H1 (cell line): ENCODE measurements at regions not wholly inside any gene's neighbourhood (a gene's known extent, or its start where the extent isn't known, plus 50 kb on each side); places are given as distances from the start of the nearest gene placed in this dataset.

ENCODE experiments used
- CTCF ChIA-PET: fragments of 300-600 bp; sonication (Branson Sonifier 250); formaldehyde crosslinking; loops from one replicate; lab custom pipeline; 2021; ENCODE audit not compliant: partially characterized antibody; lab: Charles Lee
- POLR2A ChIA-PET: fragments of 300-600 bp; sonication (Branson Sonifier 250); formaldehyde crosslinking; loops from one replicate; lab custom pipeline; 2021; ENCODE audit warnings: inconsistent platforms; ENCODE audit not compliant: partially characterized antibody; lab: Charles Lee
- DNase-seq, 2 experiments: peaks; one replicate each; pipeline versions ENCODE4 v3.0.0 to v3.0.0-alpha.2; 2010 to 2022; ENCODE audit warnings: low spot score in 2 of 2, low read depth in 1 of 2, mixed read lengths in 1 of 2
- FAIRE-seq: peaks from 2 replicates; lab custom pipeline; 2011; peaks lifted over from hg19 to GRCh38; lab: Jason Lieb, UNC
- H2AFZ ChIP-seq: 2 replicates; pipeline ENCODE4 v1.8.1; 2012; ENCODE audit warnings: low read length, inconsistent platforms
- H2AK5ac ChIP-seq: 2 replicates; pipeline ENCODE4 v1.6.1; 2013; ENCODE audit warnings: low read depth, low read length
- H2BK120ac ChIP-seq: replicated peaks from 2 replicates; pipeline ENCODE3; 2013; ENCODE audit warnings: low read depth, low read length, inconsistent platforms
- H2BK12ac ChIP-seq: 2 replicates; pipeline ENCODE4 v1.6.1; 2013; ENCODE audit warnings: low read depth, low read length
- H2BK15ac ChIP-seq: 2 replicates; pipeline ENCODE4 v1.6.1; 2013; ENCODE audit warnings: low read length
- H2BK20ac ChIP-seq: 2 replicates; pipeline ENCODE4 v1.6.1; 2013; ENCODE audit warnings: low read length
- H2BK5ac ChIP-seq: 2 replicates; pipeline ENCODE4 v1.6.1; 2013; ENCODE audit warnings: low read depth, low read length
- H3K14ac ChIP-seq: 2 replicates; pipeline ENCODE4 v1.6.1; 2013; ENCODE audit warnings: inconsistent platforms; ENCODE audit not compliant: insufficient read length
- H3K18ac ChIP-seq: 2 replicates; pipeline ENCODE4 v1.6.1; 2013; ENCODE audit warnings: low read length; ENCODE audit errors: extremely low read depth
- H3K23ac ChIP-seq: 2 replicates; pipeline ENCODE4 v1.6.1; 2013; ENCODE audit warnings: inconsistent platforms; ENCODE audit not compliant: insufficient read length
- H3K23me2 ChIP-seq: 2 replicates; pipeline ENCODE4 v1.6.1; 2013; ENCODE audit warnings: low read depth, low read length
- H3K27ac ChIP-seq: 2 replicates; pipeline ENCODE4 v1.6.1; 2011; ENCODE audit warnings: low read depth, low read length, inconsistent platforms
- H3K27me3 ChIP-seq, 4 experiments: replicated peaks in 1 of 4; 1 replicate in 1 of 4; 2 replicates in 3 of 4; pipeline versions ENCODE4 v1.6.1 to v1.8.1; 2011 to 2013; ENCODE audit warnings: low read length in 3 of 4, mild to moderate bottlenecking in 3 of 4, inconsistent platforms in 2 of 4, mixed read lengths in 2 of 4, moderate library complexity in 1 of 4; ENCODE audit not compliant: control insufficient read depth in 3 of 4, insufficient read depth in 3 of 4; ENCODE audit errors: extremely low read depth in 1 of 4
- H3K36me3 ChIP-seq, 4 experiments: 2 replicates each; pipeline versions ENCODE4 v1.6.1 to v1.8.1; 2011 to 2013; ENCODE audit warnings: mild to moderate bottlenecking in 4 of 4, low read length in 3 of 4, moderate library complexity in 2 of 4, control low read depth in 1 of 4, inconsistent platforms in 1 of 4; ENCODE audit not compliant: insufficient read depth in 4 of 4, control insufficient read depth in 2 of 4
- H3K4ac ChIP-seq: replicated peaks from 2 replicates; pipeline ENCODE3; 2013; ENCODE audit warnings: low read length, low read depth, mixed read lengths, inconsistent platforms; ENCODE audit not compliant: insufficient read length
- H3K4me1 ChIP-seq, 4 experiments: replicated peaks in 1 of 4; 1 replicate in 1 of 4; 2 replicates in 3 of 4; pipeline versions ENCODE4 v1.6.1 to v1.8.1; 2011 to 2013; ENCODE audit warnings: low read length in 3 of 4, inconsistent platforms in 2 of 4, mixed read lengths in 1 of 4; ENCODE audit not compliant: insufficient read depth in 4 of 4, control insufficient read depth in 3 of 4
- H3K4me2 ChIP-seq, 2 experiments: 2 replicates each; pipeline versions ENCODE4 v1.6.1 to v1.8.1; 2011 to 2013; ENCODE audit warnings: low read depth in 2 of 2, low read length in 2 of 2, control low read depth in 1 of 2, inconsistent platforms in 1 of 2, mild to moderate bottlenecking in 1 of 2; ENCODE audit not compliant: insufficient read depth in 1 of 2
- H3K4me3 ChIP-seq, 4 experiments: fragments of 200-600, 300-600 bp in 1 of 4; sonication (generic), shearing (Covaris generic), sonication (Bioruptor Twin) in 1 of 4; 2 replicates each; pipeline versions ENCODE4 v1.5.1 to v1.8.1; 2011 to 2016; ENCODE audit warnings: low read length in 4 of 4, low read depth in 3 of 4, control low read depth in 2 of 4, inconsistent platforms in 2 of 4, mild to moderate bottlenecking in 2 of 4, mixed read lengths in 1 of 4, moderate library complexity in 1 of 4; ENCODE audit not compliant: insufficient read depth in 2 of 4; ENCODE audit errors: extremely low read depth in 1 of 4
- H3K56ac ChIP-seq: replicated peaks from 2 replicates; pipeline ENCODE3; 2013; ENCODE audit warnings: low read depth, mild to moderate bottlenecking, mixed read lengths, low read length, inconsistent platforms; ENCODE audit not compliant: insufficient read length
- H3K79me1 ChIP-seq: 2 replicates; pipeline ENCODE4 v1.6.1; 2013; ENCODE audit warnings: low read depth, low read length, control low read depth
- H3K79me2 ChIP-seq, 2 experiments: 2 replicates each; pipeline versions ENCODE4 v1.6.1 to v1.8.1; 2012 to 2013; ENCODE audit warnings: low read length in 2 of 2, mild to moderate bottlenecking in 2 of 2, inconsistent platforms in 1 of 2; ENCODE audit not compliant: insufficient read depth in 2 of 2, control insufficient read depth in 1 of 2
- H3K9ac ChIP-seq, 4 experiments: replicated peaks in 1 of 4; 1 replicate in 1 of 4; 2 replicates in 3 of 4; pipeline versions ENCODE4 v1.6.1 to v1.8.1; 2011 to 2013; ENCODE audit warnings: low read depth in 3 of 4, low read length in 3 of 4, control low read depth in 2 of 4, mild to moderate bottlenecking in 2 of 4, moderate library complexity in 2 of 4, inconsistent platforms in 1 of 4; ENCODE audit errors: extremely low read depth in 1 of 4
- H3K9me3 ChIP-seq, 2 experiments: 2 replicates each; pipeline versions ENCODE4 v1.6.1 to v1.8.1; 2012 to 2013; ENCODE audit warnings: mild to moderate bottlenecking in 2 of 2, moderate library complexity in 2 of 2, control low read depth in 1 of 2, inconsistent platforms in 1 of 2, low read depth in 1 of 2, low read length in 1 of 2, mixed read lengths in 1 of 2; ENCODE audit not compliant: insufficient read depth in 2 of 2
- H4K20me1 ChIP-seq, 2 experiments: replicated peaks in 1 of 2; 2 replicates each; pipeline versions ENCODE3 to v1.8.1; 2011 to 2013; ENCODE audit warnings: inconsistent platforms in 2 of 2, low read length in 2 of 2, mild to moderate bottlenecking in 1 of 2; ENCODE audit not compliant: insufficient read depth in 2 of 2, control insufficient read depth in 1 of 2
- H4K5ac ChIP-seq: 2 replicates; pipeline ENCODE4 v1.6.1; 2013; ENCODE audit warnings: low read length, low read depth, mixed read lengths, inconsistent platforms; ENCODE audit not compliant: insufficient read length
- H4K8ac ChIP-seq: 2 replicates; pipeline ENCODE4 v1.8.0; 2013; ENCODE audit warnings: mild to moderate bottlenecking, moderate library complexity, low read length, inconsistent platforms; ENCODE audit not compliant: insufficient read depth; ENCODE audit errors: extremely low read depth
- H4K91ac ChIP-seq: replicated peaks from 2 replicates; pipeline ENCODE3; 2013; ENCODE audit warnings: low read length, mixed read lengths, inconsistent platforms; ENCODE audit not compliant: insufficient read length
- BACH1 ChIP-seq: IDR thresholded peaks from 2 replicates; pipeline ENCODE4 v1.6.1; 2012; ENCODE audit warnings: low read length, improper control_type of control experiment
- BRCA1 ChIP-seq: IDR thresholded peaks from 2 replicates; pipeline ENCODE4 v1.6.1; 2012; ENCODE audit warnings: low read depth, low read length, improper control_type of control experiment
- GABPA ChIP-seq: IDR thresholded peaks from 2 replicates; pipeline ENCODE4 v1.6.1; 2011; ENCODE audit warnings: mild to moderate bottlenecking, low read length, moderate library complexity, borderline replicate concordance; ENCODE audit not compliant: insufficient read depth
- HDAC2 ChIP-seq, 2 experiments: fragments of 300-600 bp in 1 of 2; sonication (generic) in 1 of 2; IDR thresholded peaks; 2 replicates each; pipeline ENCODE4 v1.6.1; 2011 to 2012; ENCODE audit warnings: low read depth in 2 of 2, low read length in 2 of 2, mild to moderate bottlenecking in 2 of 2, moderate library complexity in 2 of 2, borderline replicate concordance in 1 of 2, inconsistent platforms in 1 of 2
- HDAC6 ChIP-seq: IDR thresholded peaks from one replicate; pipeline ENCODE4 v1.7.1; 2012; ENCODE audit warnings: low read depth, mild to moderate bottlenecking, inconsistent platforms, low read length, moderate library complexity
- POLR2AphosphoS5 ChIP-seq: IDR thresholded peaks from 2 replicates; pipeline ENCODE4 v1.6.1; 2011; ENCODE audit warnings: low read depth, low read length
- POU5F1 ChIP-seq: IDR thresholded peaks from 2 replicates; pipeline ENCODE4 v1.6.1; 2011; ENCODE audit warnings: low read depth, mild to moderate bottlenecking, low read length, moderate library complexity
- RFX5 ChIP-seq: IDR thresholded peaks from 2 replicates; pipeline ENCODE4 v1.6.1; 2011; ENCODE audit warnings: low read depth, low read length, improper control_type of control experiment, borderline replicate concordance
- RXRA ChIP-seq: IDR thresholded peaks from 2 replicates; pipeline ENCODE4 v1.6.1; 2011; ENCODE audit warnings: low read depth, mild to moderate bottlenecking, low read length, moderate library complexity; ENCODE audit not compliant: insufficient read depth
- SIX5 ChIP-seq: IDR thresholded peaks from 2 replicates; pipeline ENCODE4 v1.6.1; 2011; ENCODE audit warnings: mild to moderate bottlenecking, low read depth, low read length
- SRF ChIP-seq: IDR thresholded peaks from 2 replicates; pipeline ENCODE4 v1.6.1; 2011; ENCODE audit warnings: mild to moderate bottlenecking, low read depth, low read length, moderate library complexity
- WGBS, 2 experiments: shearing (Covaris generic) in 1 of 2; methylation state at CpG; one replicate each; pipeline versions ENCODE4 v1.1.6 to v1.1.7; 2013 to 2015; ENCODE audit warnings: low lambda C conversion rate in 2 of 2, mixed read lengths in 2 of 2, inconsistent platforms in 1 of 2, low coverage in 1 of 2, missing lambda C conversion rate in 1 of 2; ENCODE audit not compliant: insufficient replicate concordance in 2 of 2, insufficient coverage in 1 of 2, insufficient read length in 1 of 2; ENCODE audit errors: extremely low coverage in 1 of 2, missing lambda C conversion rate in 1 of 2; 5-methylcytosine and 5-hydroxymethylcytosine counted together

DNA sequence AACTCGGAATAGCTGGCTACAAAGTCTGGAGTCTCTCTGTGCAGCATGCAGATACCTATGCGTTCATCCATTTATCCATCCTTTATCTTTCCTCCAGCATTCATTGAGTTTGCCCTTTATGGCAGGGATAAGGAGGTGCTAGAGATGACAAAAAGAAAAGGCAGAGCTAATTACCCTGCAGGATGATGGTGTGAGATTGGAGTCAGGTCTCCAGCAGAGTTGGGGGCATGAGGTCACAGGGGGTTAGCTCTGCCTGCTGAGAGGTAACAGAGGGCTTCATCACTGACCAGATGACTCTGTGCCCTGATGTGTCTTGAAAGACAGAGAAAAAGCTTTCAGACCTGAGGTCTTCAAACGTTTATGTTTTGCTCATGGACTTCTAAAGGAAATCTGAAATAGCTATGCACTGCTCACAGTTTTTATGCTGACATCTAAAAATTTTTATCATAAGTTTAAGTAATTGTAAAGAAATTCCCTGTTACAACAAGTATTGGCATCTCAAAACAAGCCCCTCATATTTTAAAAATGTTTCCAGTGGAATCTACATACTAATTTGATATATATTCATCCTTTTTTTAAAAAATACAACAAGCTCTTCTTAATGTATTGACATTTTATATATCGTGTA, 132.3 kb upstream of the ANKRD28 start:
- no peak overlapping the region for H3K4me2 ChIP-seq
- no peaks in the 10 kb centered on the region for H3K27me3 ChIP-seq
- H3K79me1 ChIP-seq: no peaks in the 10 kb centered on the region
- H3K4me1 ChIP-seq: peaks cover 0 to 3% (median 0%) of the 10 kb centered on the region in 4 experiments; a peak in 1 of 7 replicates
- no peak overlapping the region for H3K23ac ChIP-seq
- no peaks in the 10 kb centered on the region for H4K20me1 ChIP-seq
- H4K8ac ChIP-seq: no peak overlapping the region
- no peak overlapping the region for H4K5ac ChIP-seq
- H3K4ac ChIP-seq: no peak overlapping the region
- no peak for DNase-seq
- no peak overlapping the region for H2BK20ac ChIP-seq
- no peak overlapping the region for H3K27ac ChIP-seq
- WGBS, 2 experiments: 77% methylated on average over 4 of the region's 4 CpGs; no CpG with 5 or more reads in 1 of the 2 experiments
- H2BK15ac ChIP-seq: no peak overlapping the region
- H3K9me3 ChIP-seq: no peaks in the 10 kb centered on the region
- H3K4me3 ChIP-seq: no peak overlapping the region
- H2BK5ac ChIP-seq: no peak overlapping the region
- ChIA-PET CTCF (interaction anchor here (0.6 to 1.2 kb wide), 5 partner anchors 13 to 118 kb away, joined by 3 to 6 read pairs (median 3); no protein-coding TSS in a partner anchor), POLR2A (interaction anchor here (1.3 kb wide), 1 partner anchor 10 kb away, joined by 4 read pairs; no protein-coding TSS in a partner anchor)
- H2BK12ac ChIP-seq: no peak overlapping the region
- TF ChIP-seq POU5F1: no peak
- no peak for TF ChIP-seq HDAC6
- no peak for TF ChIP-seq RFX5
- TF ChIP-seq HDAC2 (IDR thresholded peaks at IDR 0.05; ENCODE audit: borderline replicate concordance in 1 of 2, low read depth in 2 of 2, low read length in 2 of 2): no peak
- no peak for TF ChIP-seq POLR2AphosphoS5
- TF ChIP-seq BACH1: no peak
- TF ChIP-seq GABPA: no peak
- no peak for TF ChIP-seq SIX5
- no peak for TF ChIP-seq BRCA1
- no peak for TF ChIP-seq SRF
- TF ChIP-seq RXRA: no peak
- no peak overlapping the region for H2AFZ ChIP-seq
- H3K56ac ChIP-seq: no peak overlapping the region
- H3K14ac ChIP-seq: no peak overlapping the region
- H3K79me2 ChIP-seq: no peaks in the 10 kb centered on the region
- H4K91ac ChIP-seq: no peak overlapping the region
- no peaks in the 10 kb centered on the region for H3K23me2 ChIP-seq
- no peak overlapping the region for H3K9ac ChIP-seq
- H3K18ac ChIP-seq: no peak overlapping the region
- no peak for FAIRE-seq
- H2AK5ac ChIP-seq: no peak overlapping the region
- no peaks in the 10 kb centered on the region for H3K36me3 ChIP-seq
- no peak overlapping the region for H2BK120ac ChIP-seq
